Fibroblast of peridontal ligament (primary cell): ENCODE measurements at regions not wholly inside any gene's neighbourhood (a gene's known extent, or its start where the extent isn't known, plus 50 kb on each side); places are given as distances from the start of the nearest gene placed in this dataset.

Experiments used
- DNase-seq: peaks from one replicate; pipeline ENCODE4 v3.0.0-alpha.2; 2010; ENCODE audit errors: extremely low read depth

GRCh38 chr4:20640989-20641388, 59.3 kb upstream of the PACRGL start:
- no peak for DNase-seq

- no peak for DNase-seq
These were observed 58.3 kb upstream of the PACRGL start for GRCh38 chr4:20641976-20642375.

DNA sequence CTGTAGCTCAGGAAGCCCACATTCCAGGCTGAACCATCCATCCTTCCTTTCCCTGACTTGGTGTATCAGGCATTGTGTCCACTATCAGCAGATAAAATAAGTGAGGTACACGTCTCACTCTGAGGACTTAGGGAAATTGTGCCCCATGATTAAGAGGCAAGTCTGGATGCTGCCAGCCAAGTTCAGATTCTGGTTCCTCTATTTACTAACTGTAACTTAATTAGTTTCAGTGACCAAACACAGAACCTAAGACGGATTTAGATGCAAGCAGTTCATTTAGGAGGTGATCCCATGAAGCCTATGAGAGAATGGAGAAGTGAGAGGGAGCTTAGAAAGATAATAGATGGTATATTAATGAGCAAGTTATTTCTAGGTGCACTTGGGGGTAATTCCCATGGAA, 56.6 kb upstream of the PACRGL start:
- no peak for DNase-seq

DNA sequence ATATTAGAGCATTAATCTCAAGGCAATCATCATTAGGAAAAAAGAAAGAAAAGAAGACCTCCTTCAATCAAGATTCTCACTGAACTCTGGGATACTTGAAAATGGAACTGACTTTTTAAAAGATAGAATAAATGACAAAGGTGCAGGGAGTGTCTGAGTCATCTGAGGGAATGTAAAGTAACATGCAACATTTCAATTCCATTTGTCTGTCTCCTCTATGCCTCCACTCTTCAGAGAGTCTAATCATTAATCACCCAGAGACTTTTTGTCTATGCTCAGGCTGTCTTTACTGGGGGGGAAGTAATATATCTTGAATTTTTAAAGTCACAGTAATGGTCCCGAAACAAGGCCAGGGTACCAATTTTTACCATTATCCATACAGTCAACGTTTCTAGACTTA, 55.0 kb upstream of the PACRGL start:
- no peak for DNase-seq

DNA sequence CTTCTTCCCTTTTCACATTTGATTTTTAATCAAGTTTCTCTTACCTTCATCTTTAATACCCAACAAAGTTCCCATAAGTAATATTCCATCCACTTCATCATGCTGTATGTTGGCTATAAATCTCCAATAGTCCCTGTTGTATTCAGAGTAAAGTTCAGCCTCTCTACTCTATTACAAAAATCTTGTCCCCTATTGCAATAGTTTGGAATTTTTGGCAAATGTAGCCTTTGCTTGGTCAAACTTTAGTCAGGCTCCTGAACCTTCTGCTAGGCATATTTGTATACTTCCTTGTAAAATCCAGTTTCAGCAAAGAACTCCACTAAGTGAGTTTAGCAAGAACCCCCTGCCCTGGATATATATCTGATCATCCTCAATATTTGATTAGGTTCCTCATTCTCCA, 54.0 kb upstream of the PACRGL start:
- peak; percentile 13 for DNase-seq
